ENCODE measurements at regions not wholly inside any gene's neighbourhood (a gene's known extent, or its start where the extent isn't known, plus 50 kb on each side); places are given as distances from the start of the nearest gene placed in this dataset.

- H3K27me3 Mint-ChIP-seq (ENCODE audit: low read depth in 3 of 3), result peaks cover 2 to 13% (median 4%) of the 10 kb centered on the region in 3 donors
- H3K27ac Mint-ChIP-seq, result no peak overlapping the region
- no peak for DNase-seq
- H3K36me3 Mint-ChIP-seq, result no peaks in the 10 kb centered on the region
- no peak overlapping the region for H3K4me3 Mint-ChIP-seq
- H3K9me3 Mint-ChIP-seq, result peaks cover 0 to 4% (median 0%) of the 10 kb centered on the region in 6 donors
- peaks cover 32 to 34% of the 10 kb centered on the region in 2 donors for H3K4me1 Mint-ChIP-seq
These were observed 55.0 kb upstream of the IYD start for GRCh38 chr6:150313781-150314180.

- no peaks in the 10 kb centered on the region for H3K36me3 Mint-ChIP-seq
- no peak overlapping the region for H3K4me3 Mint-ChIP-seq
- H3K4me1 Mint-ChIP-seq, result peaks cover 26 to 30% of the 10 kb centered on the region in 2 donors
- DNase-seq, result no peak
- no peak overlapping the region for H3K27ac Mint-ChIP-seq
- peaks cover 0 to 4% (median 0%) of the 10 kb centered on the region in 6 donors for H3K9me3 Mint-ChIP-seq
- H3K27me3 Mint-ChIP-seq (ENCODE audit: low read depth in 3 of 3), result peaks cover 2 to 13% (median 4%) of the 10 kb centered on the region in 3 donors
These were observed 54.3 kb upstream of the IYD start for GRCh38 chr6:150314230-150315188.

- Mint-ChIP-seq H3K4me3 (no peak overlapping the region), H3K27ac (no peak overlapping the region), H3K36me3 (no peaks in the 10 kb centered on the region), H3K27me3 (ENCODE audit: low read depth in 3 of 3) (peaks cover 0 to 10% (median 2%) of the 10 kb centered on the region in 3 donors), H3K4me1 (peaks cover 18 to 19% of the 10 kb centered on the region in 2 donors), H3K9me3 (peaks cover 0 to 4% (median 0%) of the 10 kb centered on the region in 6 donors)
- no peak for DNase-seq
These were observed 53.2 kb upstream of the IYD start for GRCh38 chr6:150315626-150316025.

GRCh38 chr6:150316936-150317335, 51.9 kb upstream of the IYD start:
- Mint-ChIP-seq H3K36me3 (no peaks in the 10 kb centered on the region), H3K27me3 (ENCODE audit: low read depth in 3 of 3) (peaks cover 0 to 4% (median 2%) of the 10 kb centered on the region in 3 donors), H3K4me1 (peaks cover 5% of the 10 kb centered on the region in 2 donors), H3K4me3 (no peak overlapping the region), H3K27ac (no peak overlapping the region), H3K9me3 (no peaks in the 10 kb centered on the region)
- no peak for DNase-seq
